ENCODE measurements at regions not wholly inside any gene's neighbourhood (a gene's known extent, or its start where the extent isn't known, plus 50 kb on each side); places are given as distances from the start of the nearest gene placed in this dataset.

- no peak for TF ChIP-seq CTCF (tag by site-specific recombination; IDR thresholded peaks at IDR 0.05)
- TF ChIP-seq ZBTB26 (tag by site-specific recombination; optimal IDR thresholded peaks at IDR 0.05), result no peak
- TF ChIP-seq PBX3 (CRISPR knock-in tag; IDR thresholded peaks at IDR 0.05), result no peak
- TF ChIP-seq YY1 (tag by site-specific recombination; IDR thresholded peaks at IDR 0.05), result no peak
- no peak for TF ChIP-seq SETDB1 (IDR thresholded peaks at IDR 0.05; ENCODE audit: insufficient read length, low read length)
- TF ChIP-seq ZNF777 (tag by site-specific recombination; IDR thresholded peaks at IDR 0.05; ENCODE audit: borderline replicate concordance), result no peak
- no peak for TF ChIP-seq ZBTB20 (tag by site-specific recombination; IDR thresholded peaks at IDR 0.05)
- TF ChIP-seq ZNF600 (tag by site-specific recombination; IDR thresholded peaks at IDR 0.05), result no peak
- no peak for TF ChIP-seq ZBTB17 (tag by site-specific recombination; IDR thresholded peaks at IDR 0.05)
- TF ChIP-seq ZNF658 (tag by site-specific recombination; IDR thresholded peaks at IDR 0.05), result no peak
- TF ChIP-seq REST (tag by site-specific recombination; IDR thresholded peaks at IDR 0.05), result no peak
- TF ChIP-seq ZNF274 (IDR thresholded peaks at IDR 0.05; ENCODE audit: low read length), result no peak
- no peak for TF ChIP-seq ZNF274 (tag by site-specific recombination; IDR thresholded peaks at IDR 0.05; ENCODE audit: borderline replicate concordance)
These were observed 66.5 kb downstream of the MRPL46 start for GRCh38 chr15:88400591-88401250.

All from HEK293 (cell line).